ENCODE measurements at regions not wholly inside any gene's neighbourhood (a gene's known extent, or its start where the extent isn't known, plus 50 kb on each side); places are given as distances from the start of the nearest gene placed in this dataset.

DNA sequence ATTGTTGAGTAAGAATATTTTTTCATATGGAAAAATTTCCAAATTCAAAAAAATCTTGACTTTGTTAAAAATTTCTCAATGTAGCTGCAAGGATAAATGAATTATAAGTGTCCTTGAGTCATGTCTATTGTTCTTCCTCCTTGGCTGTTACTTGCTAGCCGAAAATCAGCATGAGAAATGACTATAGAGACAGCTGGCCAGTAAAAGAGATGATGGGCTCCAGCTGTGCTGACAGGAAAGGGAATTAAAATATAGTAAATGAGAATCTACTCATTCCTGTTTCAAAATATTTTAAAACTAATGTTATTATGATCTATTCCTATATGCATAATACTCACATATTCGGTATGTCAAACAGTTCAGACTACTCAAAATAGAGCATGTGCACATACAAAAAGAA lies 1292.6 kb downstream of the BRINP3 start:
- no peak for TF ChIP-seq CTCF (IDR thresholded peaks at IDR 0.05)
- TF ChIP-seq POLR2A (IDR thresholded peaks at IDR 0.05), result no peak
